IMR-90 (cell line): ENCODE measurements at regions not wholly inside any gene's neighbourhood (a gene's known extent, or its start where the extent isn't known, plus 50 kb on each side); places are given as distances from the start of the nearest gene placed in this dataset.

Experiments used
- ATAC-seq: fragments of 200-7000 bp; cut with Tn5 transposase; 2 replicates; pipeline ENCODE4 v1.9.1; 2020; ENCODE audit warnings: low read depth, mild to moderate bottlenecking, moderate library complexity
- BruUV-seq: library from RNA; stranded (reverse); fragments of 400-500 nt; replicated peaks from 2 replicates; lab custom pipeline; 2021; lab: Mats Ljungman, UMichigan
- CTCF ChIA-PET: fragments of 300-600 bp; formaldehyde crosslinking; extraction: SDS; loops from one replicate; lab custom pipeline; 2021; ENCODE audit warnings: antibody characterized with exemption; lab: Yijun Ruan, JAX
- POLR2A ChIA-PET: fragments of 300-600 bp; sonication (Branson Sonifier 250); formaldehyde crosslinking; loops from one replicate; lab custom pipeline; 2022; ENCODE audit warnings: antibody characterized with exemption; ENCODE audit not compliant: unreplicated experiment; lab: Charles Lee
- DNase-seq: peaks from one replicate; pipeline ENCODE4 v3.0.0; 2013
- H2AFZ ChIP-seq: replicated peaks from 2 replicates; pipeline ENCODE3; 2013; ENCODE audit warnings: low read length, mild to moderate bottlenecking; ENCODE audit not compliant: poor library complexity
- H2AK5ac ChIP-seq: 2 replicates; pipeline ENCODE4 v1.6.1; 2013; ENCODE audit warnings: low read depth, low read length, inconsistent platforms
- H2AK9ac ChIP-seq: replicated peaks from 2 replicates; pipeline ENCODE3; 2013; ENCODE audit warnings: mild to moderate bottlenecking, low read depth, low read length, moderate library complexity; ENCODE audit not compliant: poor library complexity
- H2BK120ac ChIP-seq: 2 replicates; pipeline ENCODE4 v1.6.1; 2013; ENCODE audit warnings: low read depth, low read length, inconsistent platforms
- H2BK15ac ChIP-seq: 3 replicates; pipeline ENCODE4 v1.6.1; 2013; ENCODE audit warnings: low read depth, low read length, inconsistent platforms
- H2BK20ac ChIP-seq: 2 replicates; pipeline ENCODE4 v1.6.1; 2013; ENCODE audit warnings: low read depth, mild to moderate bottlenecking, inconsistent platforms, low read length, moderate library complexity
- H2BK5ac ChIP-seq: 2 replicates; pipeline ENCODE4 v1.6.1; 2013; ENCODE audit warnings: mild to moderate bottlenecking, low read depth, low read length, inconsistent platforms; ENCODE audit not compliant: poor library complexity, severe bottlenecking
- H3K14ac ChIP-seq: replicated peaks from 2 replicates; pipeline ENCODE4 v1.6.1; 2013; ENCODE audit warnings: low read depth, low read length, inconsistent platforms
- H3K18ac ChIP-seq: 2 replicates; pipeline ENCODE4 v1.6.1; 2013; ENCODE audit warnings: low read depth, low read length, control low read depth
- H3K23ac ChIP-seq: 2 replicates; pipeline ENCODE4 v1.6.1; 2013; ENCODE audit warnings: low read depth, low read length, inconsistent platforms
- H3K27ac ChIP-seq: 2 replicates; pipeline ENCODE4 v1.5.1; 2013; ENCODE audit warnings: mild to moderate bottlenecking, control low read depth, low read length; ENCODE audit not compliant: insufficient read depth
- H3K27me3 ChIP-seq: 2 replicates; pipeline ENCODE4 v1.6.1; 2013; ENCODE audit warnings: low read length; ENCODE audit not compliant: control insufficient read depth, insufficient read depth
- H3K36me3 ChIP-seq: 2 replicates; pipeline ENCODE4 v1.6.1; 2013; ENCODE audit warnings: low read length, mixed read lengths; ENCODE audit not compliant: control insufficient read depth, insufficient read depth
- H3K4ac ChIP-seq: 2 replicates; pipeline ENCODE4 v1.6.1; 2013; ENCODE audit warnings: low read depth, low read length, inconsistent platforms
- H3K4me1 ChIP-seq: 2 replicates; pipeline ENCODE4 v1.6.1; 2013; ENCODE audit warnings: low read length, mixed read lengths; ENCODE audit not compliant: control insufficient read depth, insufficient read depth
- H3K4me2 ChIP-seq: 2 replicates; pipeline ENCODE4 v1.6.1; 2013; ENCODE audit warnings: low read depth, mild to moderate bottlenecking, control low read depth, low read length, moderate library complexity
- H3K4me3 ChIP-seq: 2 replicates; pipeline ENCODE4 v1.5.1; 2013; ENCODE audit warnings: low read depth, mild to moderate bottlenecking, control low read depth, low read length, moderate library complexity; ENCODE audit not compliant: insufficient read depth
- H3K56ac ChIP-seq: 2 replicates; pipeline ENCODE4 v1.6.1; 2013; ENCODE audit warnings: low read length, inconsistent platforms; ENCODE audit not compliant: insufficient read depth; ENCODE audit errors: extremely low read depth
- H3K79me1 ChIP-seq, 2 experiments: 2 replicates each; pipeline ENCODE4 v1.6.1; 2013; ENCODE audit warnings: low read length in 2 of 2, inconsistent platforms in 1 of 2, low read depth in 1 of 2
- H3K9ac ChIP-seq: 2 replicates; pipeline ENCODE4 v1.6.1; 2013; ENCODE audit warnings: low read depth, low read length, control low read depth
- H3K9me1 ChIP-seq: 2 replicates; pipeline ENCODE4 v1.6.1; 2013; ENCODE audit warnings: low read length, inconsistent platforms; ENCODE audit not compliant: insufficient read depth
- H3K9me3 ChIP-seq: 2 replicates; pipeline ENCODE4 v1.6.1; 2013; ENCODE audit warnings: low read length; ENCODE audit not compliant: control insufficient read depth, insufficient read depth
- H4K20me1 ChIP-seq: 2 replicates; pipeline ENCODE4 v1.6.1; 2013; ENCODE audit warnings: low read length, inconsistent platforms; ENCODE audit not compliant: insufficient read depth
- H4K5ac ChIP-seq: 2 replicates; pipeline ENCODE4 v1.6.1; 2013; ENCODE audit warnings: mild to moderate bottlenecking, low read depth, low read length, control low read depth
- H4K8ac ChIP-seq, 2 experiments: 2 replicates each; pipeline ENCODE4 v1.6.1; 2013; ENCODE audit warnings: low read depth in 2 of 2, low read length in 2 of 2, control low read depth in 1 of 2, inconsistent platforms in 1 of 2
- H4K91ac ChIP-seq: 2 replicates; pipeline ENCODE4 v1.6.1; 2013; ENCODE audit warnings: low read depth, low read length, inconsistent platforms; ENCODE audit not compliant: insufficient read depth
- POLR2A ChIP-seq: IDR thresholded peaks from 2 replicates; pipeline ENCODE4 v1.6.1; 2012; ENCODE audit warnings: mild to moderate bottlenecking, low read depth, low read length
- WGBS, 2 experiments: methylation state at CpG; one replicate each; pipeline versions ENCODE4 v1.1.5 to v1.1.7; 2013; ENCODE audit warnings: missing lambda C conversion rate in 2 of 2; ENCODE audit not compliant: insufficient read length in 1 of 2; ENCODE audit errors: extremely low coverage in 2 of 2; 5-methylcytosine and 5-hydroxymethylcytosine counted together
- dilution Hi-C: fragments of 300-500 bp; cut with HindIII; formaldehyde crosslinking; loops from one replicate; pipeline ENCODE4 v1.14.3; 2018; ENCODE audit warnings: low sequenced_read_pairs; ENCODE audit not compliant: unreplicated experiment
- in situ Hi-C: fragments of 300-500 bp; cut with MboI; formaldehyde crosslinking; loops from 3 replicates; pipeline ENCODE4 v1.14.3; 2019; ENCODE audit warnings: low sequenced_read_pairs, inconsistent platforms, mixed read lengths
- intact Hi-C: fragments of 100-400 bp; cut with micrococcal nuclease; formaldehyde crosslinking; loops from 2 replicates; pipeline ENCODE4 v1.10.0; 2022

DNA sequence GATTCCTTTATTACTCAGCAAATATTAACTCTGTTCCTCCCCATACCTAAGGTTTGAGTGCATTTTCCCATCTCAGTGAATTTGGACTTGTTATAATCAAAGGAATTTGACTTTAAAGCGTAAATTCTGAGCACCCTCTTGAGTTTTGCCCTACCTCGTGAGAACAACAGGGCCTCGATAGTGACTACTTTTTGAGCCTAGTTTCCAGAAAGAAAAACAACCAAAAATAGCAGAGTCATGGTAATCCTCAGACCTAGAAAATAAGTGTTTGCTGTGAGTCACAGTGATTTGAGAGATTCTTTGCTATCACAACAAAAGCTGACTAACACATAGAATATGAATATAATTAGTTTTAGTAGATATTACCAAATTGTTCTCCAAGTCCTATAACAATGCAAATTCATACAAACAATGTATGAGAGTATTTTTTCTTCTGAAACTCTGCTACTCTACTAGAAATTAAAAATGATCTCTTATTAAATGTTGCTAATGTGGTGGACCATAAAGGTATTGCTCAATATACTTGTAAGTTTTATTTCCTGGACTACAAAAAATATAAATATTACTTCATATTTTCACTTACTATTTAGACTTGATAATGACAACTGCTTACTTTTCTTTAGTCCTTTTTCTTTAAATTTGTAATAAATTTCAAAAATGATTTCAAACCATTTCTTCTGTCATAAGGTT, 759.7 kb downstream of the BRINP1 start:
- Histone ChIP-seq H4K5ac (no peak overlapping the region), H4K20me1 (no peaks in the 10 kb centered on the region), H3K9ac (no peak overlapping the region), H2BK15ac (no peak overlapping the region), H3K27me3 (no peaks in the 10 kb centered on the region), H3K79me1 (no peaks in the 10 kb centered on the region), H3K4me1 (no peaks in the 10 kb centered on the region), H3K27ac (no peak overlapping the region), H2AK9ac (no peak overlapping the region), H3K4me2 (no peak overlapping the region), H3K56ac (no peak overlapping the region), H3K36me3 (no peaks in the 10 kb centered on the region), H2AK5ac (no peak overlapping the region), H3K9me3 (no peaks in the 10 kb centered on the region), H3K4me3 (no peak overlapping the region), H2BK20ac (no peak overlapping the region), H3K18ac (no peak overlapping the region), H3K4ac (no peak overlapping the region), H4K8ac (no peak overlapping the region), H2BK120ac (no peak overlapping the region), H3K9me1 (no peaks in the 10 kb centered on the region), H2AFZ (no peak overlapping the region), H3K14ac (no peak overlapping the region), H2BK5ac (no peak overlapping the region), H3K23ac (no peak overlapping the region), H4K91ac (no peak overlapping the region)
- in situ Hi-C loops (no loop called here), intact Hi-C loops (no loop called here), dilution Hi-C loops (no loop called here)
- POLR2A ChIA-PET: no interaction called here
- TF ChIP-seq POLR2A: no peak
- DNase-seq (no peak), ATAC-seq (no peak)
- CTCF ChIA-PET: no interaction called here
- WGBS, 2 experiments: no CpG with 5 or more reads among the region's 3 CpGs
- BruUV-seq: no TSS peak
